8988T (cell line): ENCODE measurements at regions not wholly inside any gene's neighbourhood (a gene's known extent, or its start where the extent isn't known, plus 50 kb on each side); places are given as distances from the start of the nearest gene placed in this dataset.
"Not testable (repeated sequence)": the region's sequence is repeated elsewhere in the genome, so short reads cannot be mapped to it uniquely, and the experiment has no call there.

Source experiments
- DNase-seq: peaks from one replicate; pipeline ENCODE4 v3.0.0; 2011

GRCh38 chr1:147348592-147348991 lies 106.1 kb downstream of the CHD1L start:
- not testable (repeated sequence) for DNase-seq

- DNase-seq = no peak
These were observed 107.0 kb downstream of the CHD1L start for GRCh38 chr1:147349533-147349932.

GRCh38 chr1:147351140-147351835 lies 108.8 kb downstream of the CHD1L start:
- no peak for DNase-seq

GRCh38 chr1:147377263-147378246 lies 135.1 kb downstream of the CHD1L start:
- no peak for DNase-seq

GRCh38 chr1:147379889-147380288 lies 137.4 kb downstream of the CHD1L start:
- DNase-seq = no peak

- no peak for DNase-seq
These were observed 142.3 kb downstream of the CHD1L start for GRCh38 chr1:147384804-147385203.

GRCh38 chr1:147388969-147389368 lies 146.5 kb downstream of the CHD1L start:
- no peak for DNase-seq

- peak; percentile 14 for DNase-seq
These were observed 147.2 kb downstream of the CHD1L start for GRCh38 chr1:147389532-147390184.

GRCh38 chr1:147390185-147390542 lies 147.7 kb downstream of the CHD1L start:
- no peak for DNase-seq

GRCh38 chr1:147391114-147391513 lies 148.6 kb downstream of the CHD1L start:
- no peak for DNase-seq

- not testable (repeated sequence) for DNase-seq
These were observed 138.8 kb upstream of the BCL9 start for GRCh38 chr1:147402326-147403045.

- not testable (repeated sequence) for DNase-seq
These were observed 137.0 kb upstream of the BCL9 start for GRCh38 chr1:147404344-147404743.

- DNase-seq = no peak
These were observed 131.4 kb upstream of the BCL9 start for GRCh38 chr1:147409886-147410285.

- no peak for DNase-seq
These were observed 128.1 kb upstream of the BCL9 start for GRCh38 chr1:147413110-147413605.

GRCh38 chr1:147414505-147415163 lies 126.7 kb upstream of the BCL9 start:
- DNase-seq = no peak

GRCh38 chr1:147417024-147417423 lies 124.3 kb upstream of the BCL9 start:
- DNase-seq = no peak

- not testable (repeated sequence) for DNase-seq
These were observed 118.0 kb upstream of the BCL9 start for GRCh38 chr1:147423100-147423827.

- no peak for DNase-seq
These were observed 106.4 kb upstream of the BCL9 start for GRCh38 chr1:147434921-147435320.

GRCh38 chr1:147444381-147444780 lies 96.9 kb upstream of the BCL9 start:
- DNase-seq = no peak

- no peak for DNase-seq
These were observed 89.7 kb upstream of the BCL9 start for GRCh38 chr1:147451628-147452027.

GRCh38 chr1:147452809-147453208 lies 88.5 kb upstream of the BCL9 start:
- no peak for DNase-seq
